ENCODE measurements at regions not wholly inside any gene's neighbourhood (a gene's known extent, or its start where the extent isn't known, plus 50 kb on each side); places are given as distances from the start of the nearest gene placed in this dataset.
A peak's percentile ranks its signal among the peaks of the same experiment; 100 is the strongest.

DNA sequence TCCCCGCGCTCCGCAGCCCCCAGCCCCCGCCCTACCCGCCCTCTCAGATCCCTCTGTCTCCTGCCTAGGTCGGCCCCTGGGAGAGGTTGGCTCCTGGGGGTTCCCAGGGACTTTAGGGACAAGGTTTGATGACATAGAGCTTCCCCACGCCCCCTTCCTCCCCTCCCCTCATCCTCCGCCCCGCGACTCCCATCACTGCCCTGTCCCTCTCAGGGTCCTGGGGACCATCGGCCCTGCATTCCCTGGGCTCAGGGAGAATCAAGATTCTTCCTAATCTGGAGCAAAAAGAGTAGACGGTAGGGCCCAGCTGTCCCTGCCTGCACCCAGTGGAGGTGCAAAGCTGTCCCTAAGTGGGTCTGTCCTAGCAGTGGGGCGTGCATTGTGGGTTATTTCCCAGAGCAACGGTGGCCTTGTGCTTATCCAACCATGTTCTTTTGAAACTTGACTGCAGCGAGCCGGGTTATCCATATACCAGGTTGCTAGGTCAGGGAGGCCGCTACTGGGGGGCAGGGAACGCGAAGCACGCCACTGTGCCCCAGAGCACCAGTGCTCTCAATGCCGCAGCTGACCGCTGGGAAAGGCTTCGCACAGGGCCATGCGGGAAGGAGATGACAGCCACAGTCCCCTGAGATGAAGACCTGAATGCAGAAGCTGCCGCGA, 124.4 kb upstream of the PRMT8 start:
- Histone ChIP-seq H3K23me2 (ENCODE audit: insufficient read length, low read depth, low read length, poor library complexity, severe bottlenecking) (no peaks in the 10 kb centered on the region), H4K5ac (ENCODE audit: insufficient read length, low read depth, low read length) (no peak overlapping the region), H3T11ph (ENCODE audit: low read length) (no peak overlapping the region), H2AK5ac (ENCODE audit: insufficient read length, low read length) (no peak overlapping the region), H3K56ac (ENCODE audit: insufficient read length, low read depth, low read length) (no peak overlapping the region), H3K79me2 (ENCODE audit: insufficient read depth, low read length) (no peaks in the 10 kb centered on the region), H2BK15ac (ENCODE audit: low read depth, low read length) (no peak overlapping the region), H3K4me1 (ENCODE audit: insufficient read depth, low read length) (no peaks in the 10 kb centered on the region; the same call in 1 of the 2 replicates), H4K91ac (ENCODE audit: insufficient read length, low read depth, low read length) (no peak overlapping the region), H3K4me2 (ENCODE audit: insufficient read depth, insufficient read length, low read length) (peak overlapping the region; percentile 40), H3K4ac (ENCODE audit: low read depth, low read length) (no peak overlapping the region), H3K14ac (ENCODE audit: insufficient read depth, low read length) (no peak overlapping the region; the same call in 1 of the 2 replicates), H2BK5ac (ENCODE audit: insufficient read length, low read length) (no peak overlapping the region), H3K23ac (ENCODE audit: insufficient read length, low read depth, low read length) (no peak overlapping the region), H2BK120ac (ENCODE audit: low read depth, low read length, poor library complexity, severe bottlenecking) (no peak overlapping the region), H3K27ac (ENCODE audit: insufficient read length, low read depth, low read length) (no peak overlapping the region), H2AFZ (ENCODE audit: low read length) (no peak overlapping the region), H3K18ac (ENCODE audit: insufficient read length, low read depth, low read length) (no peak overlapping the region), H4K20me1 (ENCODE audit: control insufficient read depth, insufficient read depth, insufficient read length) (no peaks in the 10 kb centered on the region), H3K27me3 (ENCODE audit: insufficient read depth, low read length) (peaks cover 16% of the 10 kb centered on the region; the same call in 1 of the 2 replicates), H2BK20ac (ENCODE audit: low read depth, low read length, poor library complexity, severe bottlenecking) (no peak overlapping the region), H3K9ac (ENCODE audit: extremely low read depth, insufficient read length, low read length) (no peak overlapping the region), H2BK12ac (ENCODE audit: insufficient read length, low read depth, low read length) (no peak overlapping the region), H4K8ac (replicated peaks; ENCODE audit: insufficient read length, low read depth, low read length) (no peak overlapping the region), H3K9me3 (ENCODE audit: control insufficient read depth, low read depth, low read length) (no peaks in the 10 kb centered on the region), H3K79me1 (ENCODE audit: insufficient read depth, low read depth, low read length, poor library complexity, severe bottlenecking) (no peaks in the 10 kb centered on the region)
- Mint-ChIP-seq H3K4me1 (peaks cover 8 to 10% of the 10 kb centered on the region in 2 experiments), H3K4me3 (peak overlapping the region in 1 of 2 experiments; percentile 68; a peak in 3 of 5 replicates), H3K36me3 (ENCODE audit: insufficient read depth in 1 of 3, low read depth in 3 of 3) (no peaks in the 10 kb centered on the region), H3K27ac (no peak overlapping the region), H3K9me3 (no peaks in the 10 kb centered on the region), H3K27me3 (ENCODE audit: low read depth) (peaks cover 37% of the 10 kb centered on the region)
- WGBS (ENCODE audit: extremely low coverage, insufficient read length, low lambda C conversion rate) = no CpG with 5 or more reads among the region's 26 CpGs
- peak; percentile 55 for DNase-seq
- TF ChIP-seq CTCF (conservative IDR thresholded peaks at IDR 0.05) = no peak
